ENCODE measurements at regions not wholly inside any gene's neighbourhood (a gene's known extent, or its start where the extent isn't known, plus 50 kb on each side); places are given as distances from the start of the nearest gene placed in this dataset.

- TF ChIP-seq CTCF (IDR thresholded peaks at IDR 0.05), result no peak
- no peak for TF ChIP-seq USF2 (CRISPR knock-in tag; IDR thresholded peaks at IDR 0.05)
- TF ChIP-seq GTF2I (CRISPR knock-in tag; conservative IDR thresholded peaks at IDR 0.05), result no peak
- TF ChIP-seq ETV6 (CRISPR knock-in tag; IDR thresholded peaks at IDR 0.05), result no peak
- TF ChIP-seq TEAD4 (CRISPR knock-in tag; IDR thresholded peaks at IDR 0.05), result no peak
- no peak for TF ChIP-seq ZNF263 (CRISPR knock-in tag; IDR thresholded peaks at IDR 0.05; ENCODE audit: low read depth)
- TF ChIP-seq, protein P1, sequence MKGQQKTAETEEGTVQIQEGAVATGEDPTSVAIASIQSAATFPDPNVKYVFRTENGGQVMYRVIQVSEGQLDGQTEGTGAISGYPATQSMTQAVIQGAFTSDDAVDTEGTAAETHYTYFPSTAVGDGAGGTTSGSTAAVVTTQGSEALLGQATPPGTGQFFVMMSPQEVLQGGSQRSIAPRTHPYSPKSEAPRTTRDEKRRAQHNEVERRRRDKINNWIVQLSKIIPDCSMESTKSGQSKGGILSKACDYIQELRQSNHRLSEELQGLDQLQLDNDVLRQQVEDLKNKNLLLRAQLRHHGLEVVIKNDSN (CRISPR knock-in tag; IDR thresholded peaks at IDR 0.05), result no peak
- no peak for TF ChIP-seq MLX (CRISPR knock-in tag; IDR thresholded peaks at IDR 0.05)
- no peak for TF ChIP-seq ESRRA (CRISPR knock-in tag; IDR thresholded peaks at IDR 0.05; ENCODE audit: borderline replicate concordance)
These were observed 122.6 kb downstream of the CRYAA start for GRCh38 chr21:43291347-43291950.

Data from WTC11 (cell line).